HepG2 (cell line): ENCODE measurements at regions not wholly inside any gene's neighbourhood (a gene's known extent, or its start where the extent isn't known, plus 50 kb on each side); places are given as distances from the start of the nearest gene placed in this dataset.

Experiments
- ATAC-seq: fragments of 200-7000 bp; cut with Tn5 transposase; 3 replicates; pipeline ENCODE4 v1.9.1; 2020; ENCODE audit warnings: mild to moderate bottlenecking, moderate library complexity
- BruUV-seq: library from RNA; stranded (reverse); fragments of 400-500 nt; replicated peaks from 2 replicates; lab custom pipeline; 2021; lab: Mats Ljungman, UMichigan
- CTCF ChIA-PET: fragments of 300-600 bp; formaldehyde crosslinking; extraction: SDS; loops from one replicate; lab custom pipeline; 2021; ENCODE audit warnings: low total read pairs, inconsistent platforms, low intra/inter-chr PET ratio; lab: Yijun Ruan, JAX
- POLR2A ChIA-PET: fragments of 350-600 bp; sonication (Branson Sonifier 250); formaldehyde crosslinking; loops from one replicate; lab custom pipeline; 2020; ENCODE audit warnings: antibody characterized with exemption, inconsistent platforms; lab: Yijun Ruan, JAX
- DNase-seq: peaks from one replicate; pipeline ENCODE4 v3.0.0-alpha.2; 2015; ENCODE audit warnings: low spot score
- FAIRE-seq: peaks from 3 replicates; lab custom pipeline; 2011; peaks lifted over from hg19 to GRCh38; lab: Jason Lieb, UNC
- H2AFZ ChIP-seq: one replicate; pipeline ENCODE4 v1.6.1; 2011; ENCODE audit warnings: low read length, inconsistent platforms
- H3K27ac ChIP-seq: fragments of 300-600 bp; 3 replicates; pipeline ENCODE4 v1.8.0; 2011; ENCODE audit warnings: mixed run types, mild to moderate bottlenecking, mixed read lengths, low read length, inconsistent platforms; ENCODE audit not compliant: insufficient read depth; ENCODE audit errors: extremely low read length
- H3K27me3 ChIP-seq, 2 experiments: fragments of 200-600 bp in 1 of 2; 2 replicates in 1 of 2; 3 replicates in 1 of 2; pipeline versions ENCODE4 v1.6.0 to v1.8.0; 2011; ENCODE audit warnings: low read length in 2 of 2, mild to moderate bottlenecking in 2 of 2, moderate library complexity in 2 of 2, inconsistent platforms in 1 of 2; ENCODE audit not compliant: insufficient read depth in 2 of 2, control insufficient read depth in 1 of 2
- H3K36me3 ChIP-seq, 2 experiments: fragments of 200-600 bp in 1 of 2; replicated peaks in 1 of 2; 2 replicates in 1 of 2; 3 replicates in 1 of 2; pipeline versions ENCODE4 v1.5.1 to v1.8.0; 2011; ENCODE audit warnings: low read length in 2 of 2, inconsistent platforms in 1 of 2; ENCODE audit not compliant: insufficient read depth in 2 of 2, control insufficient read depth in 1 of 2
- H3K4me1 ChIP-seq: 2 replicates; pipeline ENCODE4 v1.5.1; 2012; ENCODE audit warnings: low read length, inconsistent platforms; ENCODE audit not compliant: insufficient read depth
- H3K4me2 ChIP-seq: 2 replicates; pipeline ENCODE4 v1.6.0; 2011; ENCODE audit warnings: low read depth, low read length, inconsistent platforms
- H3K4me3 ChIP-seq, 3 experiments: fragments of 200-600 bp in 1 of 3; sonication (generic), shearing (Covaris generic) in 1 of 3; replicated peaks in 1 of 3; 2 replicates each; pipeline ENCODE4 v1.5.1; 2011 to 2016; ENCODE audit warnings: low read length in 3 of 3, inconsistent platforms in 2 of 3, low read depth in 2 of 3, mild to moderate bottlenecking in 2 of 3, control low read depth in 1 of 3, mixed read lengths in 1 of 3; ENCODE audit not compliant: insufficient read depth in 1 of 3
- H3K79me2 ChIP-seq: one replicate; pipeline ENCODE4 v1.6.1; 2011; ENCODE audit warnings: low read length, inconsistent platforms; ENCODE audit not compliant: insufficient read depth
- H3K9ac ChIP-seq: 2 replicates; pipeline ENCODE4 v1.6.0; 2011; ENCODE audit warnings: mild to moderate bottlenecking, low read depth, low read length, inconsistent platforms; ENCODE audit not compliant: insufficient read depth
- H3K9me3 ChIP-seq: 2 replicates; pipeline ENCODE4 v1.5.1; 2012; ENCODE audit warnings: mild to moderate bottlenecking, low read length
- H4K20me1 ChIP-seq: 2 replicates; pipeline ENCODE4 v1.6.0; 2011; ENCODE audit warnings: inconsistent platforms, mild to moderate bottlenecking, low read length, moderate library complexity; ENCODE audit not compliant: insufficient read depth
- ZC3H4 ChIP-seq: sonication (generic); formaldehyde crosslinking; IDR thresholded peaks from 2 replicates; pipeline ENCODE4 v1.4.0; 2020; ENCODE audit warnings: missing genetic modification reagents, borderline replicate concordance
- WGBS: methylation state at CpG from one replicate; pipeline ENCODE4 v1.1.6; 2017; ENCODE audit warnings: low lambda C conversion rate; 5-methylcytosine and 5-hydroxymethylcytosine counted together
- in situ Hi-C: cut with HindIII; loops from 2 replicates; pipeline ENCODE4 v1.10.0; 2017; ENCODE audit warnings: low pct_unique_long_range_greater_than_20kb; ENCODE audit not compliant: extremely low pct_ligation_motif_present
- intact Hi-C: fragments of 100-400 bp; cut with micrococcal nuclease; formaldehyde crosslinking; loops from one replicate; pipeline ENCODE4 v1.10.0; 2022; ENCODE audit not compliant: unreplicated experiment
- TF ChIP-seq, protein P1 (sequence below): sonication (generic); formaldehyde crosslinking; IDR thresholded peaks from 2 replicates; pipeline ENCODE4 v1.5.0; 2020; ENCODE audit warnings: mild to moderate bottlenecking, missing genetic modification reagents, moderate library complexity
- TF ChIP-seq, protein P2 (sequence below): sonication (generic); formaldehyde crosslinking; IDR thresholded peaks from 2 replicates; pipeline ENCODE4 v1.8.0; 2022; ENCODE audit warnings: mild to moderate bottlenecking, missing genetic modification reagents
- TF ChIP-seq, protein P3 (sequence below): sonication (generic); formaldehyde crosslinking; IDR thresholded peaks from 2 replicates; pipeline ENCODE4 v1.4.0; 2020; ENCODE audit warnings: mild to moderate bottlenecking, missing genetic modification reagents

DNA sequence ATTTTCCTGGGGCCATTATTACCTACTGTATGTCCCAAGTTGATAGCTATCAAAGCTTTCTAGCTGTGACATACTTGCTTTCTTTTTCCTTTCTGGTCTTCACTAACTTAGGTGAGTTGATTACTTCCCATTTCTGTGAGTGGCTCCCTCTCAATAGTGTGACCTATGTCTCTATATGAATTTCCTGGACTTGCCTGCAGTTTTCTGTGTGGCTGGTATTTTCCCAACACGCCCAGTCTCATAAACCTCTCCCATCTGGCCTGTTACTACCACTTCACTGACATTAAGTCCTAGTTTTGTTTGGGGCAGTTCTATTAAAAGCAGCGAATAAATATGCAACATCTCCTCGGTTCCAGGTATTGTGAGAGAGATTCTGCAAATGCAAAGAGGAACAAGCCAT is 671.2 kb downstream of the SI start:
- DNase-seq (no peak), FAIRE-seq (no peak), ATAC-seq (no peak)
- Histone ChIP-seq H3K36me3 (no peaks in the 10 kb centered on the region), H3K27ac (no peak overlapping the region), H3K4me1 (no peaks in the 10 kb centered on the region), H4K20me1 (no peaks in the 10 kb centered on the region), H3K9me3 (no peaks in the 10 kb centered on the region), H3K4me3 (no peak overlapping the region), H3K4me2 (no peak overlapping the region), H3K27me3 (no peaks in the 10 kb centered on the region), H3K79me2 (no peaks in the 10 kb centered on the region), H3K9ac (no peak overlapping the region), H2AFZ (no peak overlapping the region)
- BruUV-seq, result no TSS peak
- POLR2A ChIA-PET, result no interaction called here
- 8% methylated on average over 3 of the region's 3 CpGs for WGBS
- CTCF ChIA-PET, result no interaction called here
- TF ChIP-seq, protein P1, sequence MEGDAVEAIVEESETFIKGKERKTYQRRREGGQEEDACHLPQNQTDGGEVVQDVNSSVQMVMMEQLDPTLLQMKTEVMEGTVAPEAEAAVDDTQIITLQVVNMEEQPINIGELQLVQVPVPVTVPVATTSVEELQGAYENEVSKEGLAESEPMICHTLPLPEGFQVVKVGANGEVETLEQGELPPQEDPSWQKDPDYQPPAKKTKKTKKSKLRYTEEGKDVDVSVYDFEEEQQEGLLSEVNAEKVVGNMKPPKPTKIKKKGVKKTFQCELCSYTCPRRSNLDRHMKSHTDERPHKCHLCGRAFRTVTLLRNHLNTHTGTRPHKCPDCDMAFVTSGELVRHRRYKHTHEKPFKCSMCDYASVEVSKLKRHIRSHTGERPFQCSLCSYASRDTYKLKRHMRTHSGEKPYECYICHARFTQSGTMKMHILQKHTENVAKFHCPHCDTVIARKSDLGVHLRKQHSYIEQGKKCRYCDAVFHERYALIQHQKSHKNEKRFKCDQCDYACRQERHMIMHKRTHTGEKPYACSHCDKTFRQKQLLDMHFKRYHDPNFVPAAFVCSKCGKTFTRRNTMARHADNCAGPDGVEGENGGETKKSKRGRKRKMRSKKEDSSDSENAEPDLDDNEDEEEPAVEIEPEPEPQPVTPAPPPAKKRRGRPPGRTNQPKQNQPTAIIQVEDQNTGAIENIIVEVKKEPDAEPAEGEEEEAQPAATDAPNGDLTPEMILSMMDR (CRISPR knock-in tag), result no peak
- TF ChIP-seq, protein P2, sequence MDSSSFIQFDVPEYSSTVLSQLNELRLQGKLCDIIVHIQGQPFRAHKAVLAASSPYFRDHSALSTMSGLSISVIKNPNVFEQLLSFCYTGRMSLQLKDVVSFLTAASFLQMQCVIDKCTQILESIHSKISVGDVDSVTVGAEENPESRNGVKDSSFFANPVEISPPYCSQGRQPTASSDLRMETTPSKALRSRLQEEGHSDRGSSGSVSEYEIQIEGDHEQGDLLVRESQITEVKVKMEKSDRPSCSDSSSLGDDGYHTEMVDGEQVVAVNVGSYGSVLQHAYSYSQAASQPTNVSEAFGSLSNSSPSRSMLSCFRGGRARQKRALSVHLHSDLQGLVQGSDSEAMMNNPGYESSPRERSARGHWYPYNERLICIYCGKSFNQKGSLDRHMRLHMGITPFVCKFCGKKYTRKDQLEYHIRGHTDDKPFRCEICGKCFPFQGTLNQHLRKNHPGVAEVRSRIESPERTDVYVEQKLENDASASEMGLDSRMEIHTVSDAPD (CRISPR knock-in tag), result no peak
- TF ChIP-seq ZC3H4 (CRISPR knock-in tag), result no peak
- intact Hi-C loops (no loop called here), in situ Hi-C loops (no loop called here)

DNA sequence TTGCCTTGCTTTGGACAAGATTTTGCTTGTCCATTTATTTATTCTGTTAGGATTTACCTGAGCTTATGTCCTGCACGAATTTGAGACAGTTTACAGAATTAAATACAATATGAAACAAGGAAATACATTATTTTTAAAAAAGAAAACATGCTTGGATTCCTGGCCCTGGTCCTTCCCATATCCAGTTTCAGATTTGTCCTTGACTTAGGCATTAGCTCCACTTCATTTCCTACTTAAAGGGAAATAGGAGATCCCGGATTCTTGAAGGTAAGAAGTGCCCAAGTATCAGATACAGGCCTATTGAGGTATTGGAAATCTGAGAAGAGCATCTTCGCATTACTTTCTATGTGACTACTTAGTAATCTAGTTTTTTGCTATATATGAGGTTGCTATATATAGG is 672.0 kb downstream of the SI start:
- no peaks in the 10 kb centered on the region for H3K79me2 ChIP-seq
- intact Hi-C loops, result no loop called here
- BruUV-seq, result no TSS peak
- ATAC-seq, result no peak
- ChIA-PET CTCF (no interaction called here), POLR2A (no interaction called here)
- no peaks in the 10 kb centered on the region for H3K9me3 ChIP-seq
- TF ChIP-seq, protein P3, sequence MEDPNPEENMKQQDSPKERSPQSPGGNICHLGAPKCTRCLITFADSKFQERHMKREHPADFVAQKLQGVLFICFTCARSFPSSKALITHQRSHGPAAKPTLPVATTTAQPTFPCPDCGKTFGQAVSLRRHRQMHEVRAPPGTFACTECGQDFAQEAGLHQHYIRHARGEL (CRISPR knock-in tag), result no peak
- H3K4me3 ChIP-seq, result no peak overlapping the region
- H3K4me2 ChIP-seq, result no peak overlapping the region
- H4K20me1 ChIP-seq, result no peaks in the 10 kb centered on the region
- no peak overlapping the region for H2AFZ ChIP-seq
- H3K4me1 ChIP-seq, result no peaks in the 10 kb centered on the region
- no peak for DNase-seq
- H3K27ac ChIP-seq, result no peak overlapping the region
- no peak for FAIRE-seq
- H3K27me3 ChIP-seq, result no peaks in the 10 kb centered on the region
- H3K36me3 ChIP-seq, result no peaks in the 10 kb centered on the region
- 0% methylated on average over 3 of the region's 3 CpGs for WGBS
- no peak overlapping the region for H3K9ac ChIP-seq
- in situ Hi-C loops, result no loop called here
